DMS53 (cell line): ENCODE measurements at regions not wholly inside any gene's neighbourhood (a gene's known extent, or its start where the extent isn't known, plus 50 kb on each side); places are given as distances from the start of the nearest gene placed in this dataset.
"Not testable (repeated sequence)": the region's sequence is repeated elsewhere in the genome, so short reads cannot be mapped to it uniquely, and the experiment has no call there.

ENCODE experiments used
- DNase-seq: peaks from one replicate; lab custom pipeline; 2025; lab: John Stamatoyannopoulos, UW

- no peak for DNase-seq
Measured at GRCh38 chr12:126966498-126966897, 1300.5 kb upstream of the TMEM132C start.

GRCh38 chr12:126967152-126967551 lies 1299.8 kb upstream of the TMEM132C start:
- no peak for DNase-seq

GRCh38 chr12:126974779-126975178 lies 1292.2 kb upstream of the TMEM132C start:
- DNase-seq, result no peak

GRCh38 chr12:126976579-126976978 lies 1290.4 kb upstream of the TMEM132C start:
- DNase-seq, result no peak

GRCh38 chr12:126979564-126979963 lies 1287.4 kb upstream of the TMEM132C start:
- DNase-seq, result not testable (repeated sequence)

- no peak for DNase-seq
Measured at GRCh38 chr12:126982707-126983106, 1284.3 kb upstream of the TMEM132C start.

DNA sequence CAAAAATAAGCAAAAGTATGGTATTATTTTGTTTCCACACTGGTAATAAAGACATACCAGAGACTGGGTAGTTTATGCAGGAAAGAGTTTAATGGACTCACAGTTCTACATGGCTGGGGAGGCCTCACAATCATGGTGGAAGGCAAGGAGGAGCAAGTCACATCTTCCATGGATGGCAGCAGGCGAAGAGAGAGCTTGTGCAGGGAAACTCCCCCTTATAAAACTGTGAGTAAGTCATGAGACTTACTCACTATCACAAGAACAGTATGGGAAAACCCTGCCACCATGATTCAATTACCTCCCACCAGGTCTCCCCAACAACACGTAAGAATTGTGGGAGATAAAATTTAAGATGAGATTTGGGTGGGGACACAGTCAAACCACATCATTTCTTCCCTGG lies 1283.2 kb upstream of the TMEM132C start:
- DNase-seq, result not testable (repeated sequence)

DNA sequence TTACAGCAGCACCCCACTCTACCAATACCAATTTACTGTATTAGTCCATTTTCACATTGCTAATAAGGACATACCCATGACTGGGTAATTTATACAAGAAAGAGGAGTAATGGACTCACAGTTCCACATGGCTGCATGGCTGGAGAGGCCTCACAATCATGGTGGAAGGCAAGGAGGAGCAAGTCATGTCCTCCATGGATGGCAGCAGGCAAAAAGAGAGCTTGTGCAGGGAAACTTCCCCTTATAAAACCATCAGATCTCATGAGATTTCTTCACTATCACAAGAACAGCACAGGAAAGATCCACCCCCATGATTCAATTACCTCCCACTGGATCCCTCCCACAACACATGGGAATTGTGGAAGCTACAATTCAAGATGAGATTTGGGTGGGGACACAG lies 1281.3 kb upstream of the TMEM132C start:
- DNase-seq, result not testable (repeated sequence)

DNA sequence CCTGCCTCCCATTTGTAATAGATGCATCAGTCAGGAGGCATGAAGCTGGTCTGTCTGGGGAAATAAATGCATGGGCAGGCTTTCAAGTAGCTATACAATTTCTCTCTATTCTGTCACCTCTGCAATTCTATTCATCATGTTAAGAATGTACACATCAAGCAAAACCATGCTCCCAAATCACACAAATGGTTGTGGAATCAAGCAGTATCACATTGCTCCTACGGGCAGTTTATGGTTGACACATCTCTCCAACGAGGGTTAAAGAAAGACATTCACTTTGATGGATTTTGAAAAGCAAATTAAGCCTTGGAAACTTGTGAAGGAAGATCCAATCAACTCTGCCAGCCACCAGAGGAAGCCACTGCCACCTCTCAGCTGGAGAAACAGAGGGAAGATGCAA lies 1277.4 kb upstream of the TMEM132C start:
- no peak for DNase-seq

DNA sequence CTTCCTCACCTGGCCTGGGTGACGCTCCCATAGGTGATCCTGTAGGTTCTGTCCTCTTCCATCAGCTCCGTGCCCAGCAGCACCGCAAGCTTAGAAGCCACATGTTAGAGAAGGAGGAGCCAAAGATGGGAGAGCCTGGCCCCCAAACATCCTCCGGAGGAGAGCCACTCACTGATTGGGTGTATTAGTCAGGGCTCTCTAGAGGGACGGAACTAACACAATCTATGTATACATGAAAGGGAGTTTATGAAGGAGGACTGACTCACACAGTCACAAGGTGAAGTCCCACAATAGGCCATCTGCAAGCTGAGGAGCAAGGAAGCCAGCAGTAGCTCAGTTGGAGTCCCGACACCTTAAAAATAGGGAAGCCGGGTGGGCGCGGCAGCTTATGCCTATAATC lies 1273.1 kb upstream of the TMEM132C start:
- DNase-seq, result no peak

DNA sequence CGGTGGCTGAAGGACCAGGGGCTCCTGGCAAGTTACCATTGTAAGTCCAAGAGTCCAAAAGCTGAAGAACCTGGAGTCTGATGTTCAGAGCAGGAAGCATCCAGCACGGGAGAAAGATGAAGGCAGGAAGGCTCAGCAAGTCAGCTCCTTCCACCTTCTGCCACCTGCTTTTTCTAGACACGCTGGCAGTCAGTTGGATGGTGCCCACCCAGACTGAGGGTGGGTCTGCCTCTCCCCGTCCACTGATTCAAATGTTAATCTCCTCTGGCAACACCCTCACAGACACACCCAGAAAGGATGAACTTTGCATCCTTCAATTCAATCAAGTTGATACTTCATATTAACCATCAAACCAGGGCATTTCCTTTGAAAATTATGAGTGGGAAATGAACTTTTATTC lies 1272.4 kb upstream of the TMEM132C start:
- no peak for DNase-seq

- no peak for DNase-seq
Measured at GRCh38 chr12:126998031-126998430, 1268.9 kb upstream of the TMEM132C start.

DNA sequence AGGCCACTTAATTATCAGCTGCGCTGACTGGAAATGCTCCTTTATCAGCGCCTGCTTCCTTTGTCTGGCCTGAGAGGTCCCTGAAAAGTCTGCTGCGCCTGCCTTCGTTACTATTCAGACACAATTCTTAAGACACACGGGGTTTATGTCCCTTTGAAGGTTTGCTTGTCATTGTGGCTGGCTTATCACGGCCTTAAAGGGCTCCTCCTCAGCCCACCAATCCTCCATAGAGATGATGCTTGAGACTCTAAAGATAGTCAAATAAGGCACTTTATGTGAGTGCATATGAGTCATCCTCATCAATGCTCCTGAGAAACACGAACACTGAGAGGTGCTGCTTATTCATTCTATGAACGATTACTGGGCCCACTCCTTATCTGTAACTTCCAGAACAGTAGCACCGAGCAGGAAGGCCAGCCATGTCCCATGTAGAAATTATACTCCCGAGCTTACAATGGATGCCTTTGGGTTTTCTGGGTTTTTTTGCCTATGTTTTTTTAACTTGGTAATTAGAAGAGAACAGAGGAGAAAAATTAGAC lies 1268.2 kb upstream of the TMEM132C start:
- DNase-seq, result peak; percentile 3

DNA sequence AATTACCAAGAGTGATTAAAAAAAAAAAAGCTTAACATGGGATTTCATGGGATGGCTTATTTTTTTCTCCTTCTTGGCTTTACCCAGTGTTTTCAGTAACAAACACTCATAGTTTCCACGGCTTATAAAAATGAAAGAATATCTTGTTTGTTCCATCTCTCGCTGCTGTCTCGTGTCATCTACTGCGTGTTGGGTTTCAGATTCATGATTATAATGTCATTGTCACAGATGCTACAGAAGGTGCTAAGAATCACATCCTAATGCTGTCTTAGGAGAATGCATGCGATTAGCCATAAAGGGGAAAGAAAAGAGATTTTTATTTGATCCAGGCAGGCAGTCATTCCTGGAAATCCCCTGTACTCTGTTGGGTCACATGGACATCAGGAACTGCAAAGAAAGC lies 1267.6 kb upstream of the TMEM132C start:
- no peak for DNase-seq

DNA sequence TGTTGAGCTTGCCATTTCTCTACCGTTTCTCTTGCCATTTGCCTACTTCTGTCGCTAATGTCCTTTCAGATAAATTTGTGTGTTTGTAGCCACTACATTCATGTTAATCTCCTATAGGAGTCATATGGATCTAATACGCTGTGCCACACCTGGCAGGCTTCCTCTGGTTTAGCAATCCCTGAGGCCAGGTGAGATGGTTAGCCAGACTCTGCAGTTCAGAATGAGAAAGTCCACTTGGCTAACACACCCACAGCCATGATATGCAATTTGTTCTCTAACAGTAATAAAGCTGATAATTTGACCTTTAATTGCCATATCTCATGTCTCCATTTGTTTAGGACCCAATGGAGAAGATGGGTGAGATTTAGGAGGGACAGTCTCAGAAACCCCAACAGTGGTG lies 1261.6 kb upstream of the TMEM132C start:
- no peak for DNase-seq

- DNase-seq, result no peak
Measured at GRCh38 chr12:127006972-127007371, 1260.0 kb upstream of the TMEM132C start.

- no peak for DNase-seq
Measured at GRCh38 chr12:127008755-127009403, 1258.1 kb upstream of the TMEM132C start.

DNA sequence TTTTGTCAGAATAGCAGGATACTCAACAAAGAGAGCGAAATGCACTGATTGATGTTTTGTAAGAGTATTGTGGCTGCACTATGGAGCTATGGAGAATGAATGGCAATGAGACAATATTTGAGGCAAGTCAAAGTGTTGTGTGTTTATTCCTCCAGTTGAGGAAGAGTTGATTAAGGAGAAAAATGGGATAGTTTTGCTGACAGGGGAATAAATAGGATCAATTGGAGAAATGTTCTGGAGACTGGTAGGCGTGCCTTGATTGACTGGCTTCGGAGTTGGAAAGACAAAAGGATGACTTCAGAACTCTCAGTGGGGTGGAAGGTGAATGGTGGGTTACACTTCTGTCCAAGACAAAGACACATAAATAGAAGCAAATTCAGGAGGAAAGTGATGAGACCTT lies 1254.9 kb upstream of the TMEM132C start:
- no peak for DNase-seq

- no peak for DNase-seq
Measured at GRCh38 chr12:127013197-127013596, 1253.8 kb upstream of the TMEM132C start.

DNA sequence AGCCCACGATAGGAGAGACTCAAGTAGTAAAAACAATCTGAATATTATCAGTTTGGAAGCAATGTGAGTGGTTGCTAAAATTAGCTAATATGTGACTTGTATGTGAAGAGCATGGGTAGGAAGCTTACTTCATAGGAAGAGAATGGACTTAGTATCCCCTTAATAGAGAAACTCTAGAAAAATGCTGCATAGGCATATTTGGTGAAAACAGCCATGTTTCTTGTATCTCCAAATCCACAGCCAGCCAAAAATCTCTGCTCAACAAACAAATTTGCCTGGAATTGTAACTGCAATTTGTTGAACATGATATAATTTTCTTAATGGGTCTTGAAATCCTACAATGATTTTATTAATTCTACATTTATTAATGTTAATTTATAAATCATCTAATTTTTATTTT lies 1252.9 kb upstream of the TMEM132C start:
- DNase-seq, result no peak

- no peak for DNase-seq
Measured at GRCh38 chr12:127024791-127025190, 1242.2 kb upstream of the TMEM132C start.

GRCh38 chr12:127025545-127025944 lies 1241.4 kb upstream of the TMEM132C start:
- peak; percentile 6 for DNase-seq

DNA sequence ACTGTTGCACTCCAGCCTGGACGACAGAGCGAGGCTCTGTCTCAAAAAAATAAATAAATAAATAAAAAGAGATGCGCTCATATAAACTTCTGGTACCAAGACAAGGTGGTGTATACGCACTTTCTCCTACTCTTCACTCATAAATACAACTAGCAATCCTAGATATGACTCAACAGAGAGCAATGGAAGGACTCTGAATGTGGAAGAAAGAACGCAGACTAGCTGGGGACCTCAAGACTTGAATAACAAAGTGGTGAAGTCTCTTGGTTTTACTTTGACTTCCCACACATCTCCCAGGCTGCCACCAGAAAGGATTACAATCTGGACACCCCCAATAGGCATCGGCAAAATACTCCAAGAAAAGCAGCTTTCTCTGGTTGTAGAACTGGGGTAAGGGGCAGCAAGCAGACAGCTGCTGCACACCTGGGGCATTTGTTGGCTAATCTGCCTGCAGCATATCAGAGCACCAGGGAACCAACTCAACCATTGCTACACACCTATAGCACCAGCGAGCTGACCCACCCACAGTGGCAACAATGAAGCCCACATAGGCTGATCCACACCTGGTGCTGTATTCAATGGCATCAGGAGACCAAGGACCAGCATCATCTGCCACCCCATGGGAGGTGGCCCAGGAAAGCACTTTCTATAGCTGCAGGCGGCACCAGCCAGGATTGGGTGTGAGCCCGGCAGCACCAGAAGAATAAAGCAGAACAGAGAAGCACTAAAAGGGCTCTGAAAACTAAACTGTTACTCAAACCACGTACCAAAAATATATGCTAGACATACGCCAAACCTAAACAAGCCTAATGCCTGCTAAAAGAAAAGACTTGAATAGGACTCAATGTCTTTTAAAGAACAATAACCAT lies 1231.7 kb upstream of the TMEM132C start:
- no peak for DNase-seq
